Kidney (tissue), 13 donors: ENCODE measurements at regions not wholly inside any gene's neighbourhood (a gene's known extent, or its start where the extent isn't known, plus 50 kb on each side); places are given as distances from the start of the nearest gene placed in this dataset.

Source experiments
- DNase-seq, 5 donors: peaks; one replicate each; pipeline ENCODE4 v3.0.0-alpha.2; 2013 to 2020
- FAIRE-seq: peaks from 2 replicates; lab custom pipeline; 2012; peaks lifted over from hg19 to GRCh38; lab: Jason Lieb, UNC
- H3K27ac ChIP-seq, 2 donors: one replicate each; pipeline ENCODE4 v1.7.0; 2013; ENCODE audit warnings: low read depth in 2 of 2, low read length in 2 of 2, inconsistent platforms in 1 of 2
- H3K27me3 ChIP-seq: one replicate; pipeline ENCODE4 v1.7.1; 2013; ENCODE audit warnings: low read length, inconsistent platforms; ENCODE audit not compliant: control insufficient read depth, insufficient read depth
- H3K36me3 ChIP-seq, 3 donors: one replicate each; pipeline versions ENCODE4 v1.7.0 to v1.7.1; 2013; ENCODE audit warnings: low read length in 3 of 3, control low read depth in 1 of 3, inconsistent platforms in 1 of 3; ENCODE audit not compliant: insufficient read depth in 3 of 3, control insufficient read depth in 2 of 3
- H3K4me1 ChIP-seq, 3 donors: one replicate each; pipeline versions ENCODE4 v1.7.0 to v1.7.1; 2013; ENCODE audit warnings: low read length in 3 of 3, inconsistent platforms in 1 of 3, low read depth in 1 of 3; ENCODE audit not compliant: control insufficient read depth in 2 of 3, insufficient read depth in 2 of 3
- H3K4me3 ChIP-seq, 3 donors: one replicate each; pipeline versions ENCODE4 v1.7.0 to v1.8.1; 2013; ENCODE audit warnings: low read length in 3 of 3, control low read depth in 1 of 3, inconsistent platforms in 1 of 3
- H3K9ac ChIP-seq, 3 donors: one replicate each; pipeline versions ENCODE4 v1.7.0 to v1.7.1; 2013; ENCODE audit warnings: low read length in 3 of 3, control low read depth in 1 of 3, inconsistent platforms in 1 of 3
- H3K9me3 ChIP-seq, 3 donors: one replicate each; pipeline versions ENCODE4 v1.7.0 to v1.7.1; 2013; ENCODE audit warnings: low read length in 3 of 3, control low read depth in 1 of 3, inconsistent platforms in 1 of 3; ENCODE audit not compliant: control insufficient read depth in 2 of 3, insufficient read depth in 1 of 3
- CTCF ChIP-seq: IDR thresholded peaks from 3 replicates; pipeline ENCODE4 v1.5.1; 2012; ENCODE audit warnings: mild to moderate bottlenecking, moderate library complexity, borderline replicate concordance; ENCODE audit not compliant: insufficient read depth; ENCODE audit errors: extremely low read depth
- intact Hi-C: fragments of 100-400 bp; cut with DNase I; formaldehyde crosslinking; loops from one replicate; pipeline ENCODE4 v1.11.1; 2022
- donor health status: control.
- donor health status: control.
- donor health status: control.
- donor health status: control.
- donor health status: control.
- donor health status: DM: yes; HTN: yes; CAD: no.
- donor health status: Normal renal cell carcinoma (clear cell type).

- TF ChIP-seq CTCF = no peak
- no peak for DNase-seq
- Histone ChIP-seq H3K27me3 (no peaks in the 10 kb centered on the region), H3K9ac (no peak overlapping the region), H3K4me3 (no peak overlapping the region), H3K36me3 (no peaks in the 10 kb centered on the region), H3K9me3 (no peaks in the 10 kb centered on the region), H3K4me1 (peaks cover 0 to 2% (median 0%) of the 10 kb centered on the region in 3 donors), H3K27ac (no peak overlapping the region)
- no peak for FAIRE-seq
- intact Hi-C loops = no loop called here
Measured at GRCh38 chr6:15061180-15061641, 184.7 kb upstream of the JARID2 start.

GRCh38 chr6:15061908-15062515, 183.9 kb upstream of the JARID2 start:
- H3K36me3 ChIP-seq = no peaks in the 10 kb centered on the region
- no peak overlapping the region for H3K9ac ChIP-seq
- H3K4me1 ChIP-seq = peaks cover 0 to 8% (median 0%) of the 10 kb centered on the region in 3 donors
- no peaks in the 10 kb centered on the region for H3K27me3 ChIP-seq
- intact Hi-C loops = no loop called here
- no peak overlapping the region for H3K4me3 ChIP-seq
- DNase-seq (no peak), FAIRE-seq (no peak)
- TF ChIP-seq CTCF = no peak
- no peaks in the 10 kb centered on the region for H3K9me3 ChIP-seq
- H3K27ac ChIP-seq = no peak overlapping the region

- no peaks in the 10 kb centered on the region for H3K27me3 ChIP-seq
- intact Hi-C loops = no loop called here
- H3K9ac ChIP-seq = no peak overlapping the region
- H3K4me1 ChIP-seq = peaks cover 0 to 8% (median 0%) of the 10 kb centered on the region in 3 donors
- no peak overlapping the region for H3K27ac ChIP-seq
- H3K4me3 ChIP-seq = no peak overlapping the region
- H3K36me3 ChIP-seq = no peaks in the 10 kb centered on the region
- DNase-seq = no peak
- no peak for TF ChIP-seq CTCF
- no peaks in the 10 kb centered on the region for H3K9me3 ChIP-seq
- no peak for FAIRE-seq
Measured at GRCh38 chr6:15062516-15063252, 183.2 kb upstream of the JARID2 start.
